ENCODE measurements at regions not wholly inside any gene's neighbourhood (a gene's known extent, or its start where the extent isn't known, plus 50 kb on each side); places are given as distances from the start of the nearest gene placed in this dataset.
A peak's percentile ranks its signal among the peaks of the same experiment; 100 is the strongest.
"Not testable (repeated sequence)": the region's sequence is repeated elsewhere in the genome, so short reads cannot be mapped to it uniquely, and the experiment has no call there.

- ATAC-seq (no peak), DNase-seq (no peak)
- H3K36me3 ChIP-seq, result no peaks in the 10 kb centered on the region
- no peaks in the 10 kb centered on the region for H3K27me3 ChIP-seq
- H3K4me3 ChIP-seq, result no peak overlapping the region
- H3K27ac ChIP-seq, result no peak overlapping the region
- intact Hi-C loops (cut with DNase I), result no loop called here
- peaks cover 0 to 5% of the 10 kb centered on the region in 2 donors for H3K9me3 ChIP-seq
- H3K4me1 ChIP-seq, result no peaks in the 10 kb centered on the region
- no peak for TF ChIP-seq CTCF (IDR thresholded peaks at IDR 0.05)
These were observed 80.0 kb upstream of the COL1A2 start for GRCh38 chr7:94314413-94315410.

GRCh38 chr7:94321138-94321537 is 73.6 kb upstream of the COL1A2 start:
- H3K27me3 ChIP-seq; H3K4me1 ChIP-seq; intact Hi-C loops (cut with DNase I); H3K27ac ChIP-seq; ATAC-seq; DNase-seq; H3K4me3 ChIP-seq; H3K36me3 ChIP-seq: not testable (repeated sequence)
- peaks cover 0 to 26% of the 10 kb centered on the region in 2 donors for H3K9me3 ChIP-seq

GRCh38 chr7:94323844-94324243 is 70.9 kb upstream of the COL1A2 start:
- H3K36me3 ChIP-seq, result no peaks in the 10 kb centered on the region
- peak overlapping the region in 1 of 2 donors; percentile 62 for H3K27ac ChIP-seq
- intact Hi-C loops (cut with DNase I), result no loop called here
- no peaks in the 10 kb centered on the region for H3K4me1 ChIP-seq
- H3K27me3 ChIP-seq, result no peaks in the 10 kb centered on the region
- no peak for TF ChIP-seq CTCF (IDR thresholded peaks at IDR 0.05)
- ATAC-seq (peak; percentile 39), DNase-seq (no peak)
- H3K9me3 ChIP-seq, result peaks cover 0 to 30% of the 10 kb centered on the region in 2 donors
- no peak overlapping the region for H3K4me3 ChIP-seq

GRCh38 chr7:94324380-94325121 is 70.1 kb upstream of the COL1A2 start:
- peak; percentile 34 for ATAC-seq
- Histone ChIP-seq H3K4me3 (no peak overlapping the region), H3K4me1 (no peaks in the 10 kb centered on the region), H3K27me3 (no peaks in the 10 kb centered on the region), H3K9me3 (peaks cover 0 to 26% of the 10 kb centered on the region in 2 donors), H3K36me3 (no peaks in the 10 kb centered on the region), H3K27ac (peak overlapping the region in 1 of 2 donors; percentile 62)
- DNase-seq, result no peak
- intact Hi-C loops (cut with DNase I), result no loop called here
- no peak for TF ChIP-seq CTCF (IDR thresholded peaks at IDR 0.05)

GRCh38 chr7:94325122-94325475 is 69.6 kb upstream of the COL1A2 start:
- Histone ChIP-seq H3K9me3 (peaks cover 0 to 22% of the 10 kb centered on the region in 2 donors), H3K4me3 (no peak overlapping the region), H3K27ac (peak overlapping the region in 1 of 2 donors; percentile 62), H3K4me1 (no peaks in the 10 kb centered on the region), H3K27me3 (no peaks in the 10 kb centered on the region), H3K36me3 (no peaks in the 10 kb centered on the region)
- ATAC-seq (no peak), DNase-seq (no peak)
- TF ChIP-seq CTCF (IDR thresholded peaks at IDR 0.05), result no peak
- intact Hi-C loops (cut with DNase I), result no loop called here

All from left lung (tissue), 4 donors.